Panc1 (cell line): ENCODE measurements at regions not wholly inside any gene's neighbourhood (a gene's known extent, or its start where the extent isn't known, plus 50 kb on each side); places are given as distances from the start of the nearest gene placed in this dataset.

Source experiments
- ATAC-seq: fragments of 200-7000 bp; cut with Tn5 transposase; 2 replicates; pipeline ENCODE4 v1.9.1; 2020; ENCODE audit warnings: mild to moderate bottlenecking, moderate library complexity
- BruUV-seq: library from RNA; stranded (reverse); fragments of 400-500 nt; replicated peaks from 2 replicates; lab custom pipeline; 2021; lab: Mats Ljungman, UMichigan
- CTCF ChIA-PET: fragments of 300-600 bp; sonication (Branson Sonifier 250); formaldehyde crosslinking; loops from one replicate; lab custom pipeline; 2022; ENCODE audit warnings: antibody characterized with exemption; lab: Charles Lee
- POLR2A ChIA-PET: fragments of 300-600 bp; sonication (Branson Sonifier 250); formaldehyde crosslinking; loops from one replicate; lab custom pipeline; 2022; ENCODE audit warnings: antibody characterized with exemption; lab: Charles Lee
- DNase-seq: peaks from one replicate; pipeline ENCODE4 v3.0.0-alpha.2; 2010; ENCODE audit warnings: low read depth, low spot score
- H3K27ac ChIP-seq: 2 replicates; pipeline ENCODE4 v1.5.1; 2011; ENCODE audit warnings: mild to moderate bottlenecking, low read length, inconsistent platforms
- H3K27me3 ChIP-seq: fragments of 200-500 bp; sonication (Bioruptor generic); 2 replicates; pipeline ENCODE4 v1.6.0; 2014; ENCODE audit warnings: low read length, inconsistent platforms; ENCODE audit not compliant: control insufficient read depth, insufficient read depth
- H3K36me3 ChIP-seq: fragments of 200-500 bp; sonication (Bioruptor generic); 2 replicates; pipeline ENCODE4 v1.5.1; 2014; ENCODE audit warnings: inconsistent platforms, mild to moderate bottlenecking, low read length, moderate library complexity; ENCODE audit not compliant: control insufficient read depth, insufficient read depth
- H3K4me1 ChIP-seq: 2 replicates; pipeline ENCODE4 v1.5.1; 2011; ENCODE audit warnings: inconsistent platforms, mild to moderate bottlenecking, low read length, moderate library complexity; ENCODE audit not compliant: control insufficient read depth, insufficient read depth
- H3K4me3 ChIP-seq, 2 experiments: 2 replicates each; pipeline ENCODE4 v1.5.1; 2011 to 2012; ENCODE audit warnings: low read depth in 2 of 2, low read length in 2 of 2, mild to moderate bottlenecking in 2 of 2, inconsistent platforms in 1 of 2, moderate library complexity in 1 of 2
- H3K9me3 ChIP-seq: fragments of 200-500 bp; sonication (Bioruptor generic); 2 replicates; pipeline ENCODE4 v1.5.1; 2014; ENCODE audit warnings: low read depth, mild to moderate bottlenecking, inconsistent platforms, low read length, moderate library complexity; ENCODE audit not compliant: control insufficient read depth, insufficient read depth
- POLR2AphosphoS5 ChIP-seq: IDR thresholded peaks from 2 replicates; pipeline ENCODE4 v1.6.1; 2012; ENCODE audit warnings: mild to moderate bottlenecking, low read depth, low read length, moderate library complexity
- SIN3A ChIP-seq: IDR thresholded peaks from 2 replicates; pipeline ENCODE4 v1.6.1; 2012; ENCODE audit warnings: low read depth, mild to moderate bottlenecking, low read length, moderate library complexity, borderline replicate concordance; ENCODE audit not compliant: insufficient read depth
- TCF7L2 ChIP-seq: IDR thresholded peaks from 2 replicates; pipeline ENCODE4 v1.6.1; 2011; ENCODE audit warnings: mild to moderate bottlenecking, low read depth, low read length, inconsistent platforms
- in situ Hi-C: cut with HindIII; loops from 2 replicates; pipeline ENCODE4 v1.10.0; 2016; ENCODE audit warnings: low sequenced_read_pairs, low pct_unique_long_range_greater_than_20kb
- intact Hi-C: fragments of 100-400 bp; cut with micrococcal nuclease; formaldehyde crosslinking; loops from one replicate; pipeline ENCODE4 v1.10.0; 2022; ENCODE audit not compliant: unreplicated experiment
- TF ChIP-seq, protein P1 (sequence below): fragments of 450-650 bp; IDR thresholded peaks from 2 replicates; pipeline ENCODE4 v1.5.1; 2017; ENCODE audit warnings: mild to moderate bottlenecking
- TF ChIP-seq, protein P2 (sequence below), 2 experiments: IDR thresholded peaks; 2 replicates each; pipeline ENCODE4 v1.6.1; 2011 to 2012; ENCODE audit warnings: low read depth in 2 of 2, control low read depth in 1 of 2, low read length in 1 of 2, mild to moderate bottlenecking in 1 of 2, moderate library complexity in 1 of 2; ENCODE audit not compliant: insufficient read depth in 1 of 2

- DNase-seq (no peak), ATAC-seq (no peak)
- no peak overlapping the region for H3K27ac ChIP-seq
- no peaks in the 10 kb centered on the region for H3K36me3 ChIP-seq
- POLR2A ChIA-PET: no interaction called here
- in situ Hi-C loops: no loop called here
- CTCF ChIA-PET: no interaction called here
- H3K9me3 ChIP-seq: no peaks in the 10 kb centered on the region
- no TSS peak for BruUV-seq
- TF ChIP-seq, protein P1, sequence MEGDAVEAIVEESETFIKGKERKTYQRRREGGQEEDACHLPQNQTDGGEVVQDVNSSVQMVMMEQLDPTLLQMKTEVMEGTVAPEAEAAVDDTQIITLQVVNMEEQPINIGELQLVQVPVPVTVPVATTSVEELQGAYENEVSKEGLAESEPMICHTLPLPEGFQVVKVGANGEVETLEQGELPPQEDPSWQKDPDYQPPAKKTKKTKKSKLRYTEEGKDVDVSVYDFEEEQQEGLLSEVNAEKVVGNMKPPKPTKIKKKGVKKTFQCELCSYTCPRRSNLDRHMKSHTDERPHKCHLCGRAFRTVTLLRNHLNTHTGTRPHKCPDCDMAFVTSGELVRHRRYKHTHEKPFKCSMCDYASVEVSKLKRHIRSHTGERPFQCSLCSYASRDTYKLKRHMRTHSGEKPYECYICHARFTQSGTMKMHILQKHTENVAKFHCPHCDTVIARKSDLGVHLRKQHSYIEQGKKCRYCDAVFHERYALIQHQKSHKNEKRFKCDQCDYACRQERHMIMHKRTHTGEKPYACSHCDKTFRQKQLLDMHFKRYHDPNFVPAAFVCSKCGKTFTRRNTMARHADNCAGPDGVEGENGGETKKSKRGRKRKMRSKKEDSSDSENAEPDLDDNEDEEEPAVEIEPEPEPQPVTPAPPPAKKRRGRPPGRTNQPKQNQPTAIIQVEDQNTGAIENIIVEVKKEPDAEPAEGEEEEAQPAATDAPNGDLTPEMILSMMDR: no peak
- no peak for TF ChIP-seq SIN3A
- TF ChIP-seq, protein P2, sequence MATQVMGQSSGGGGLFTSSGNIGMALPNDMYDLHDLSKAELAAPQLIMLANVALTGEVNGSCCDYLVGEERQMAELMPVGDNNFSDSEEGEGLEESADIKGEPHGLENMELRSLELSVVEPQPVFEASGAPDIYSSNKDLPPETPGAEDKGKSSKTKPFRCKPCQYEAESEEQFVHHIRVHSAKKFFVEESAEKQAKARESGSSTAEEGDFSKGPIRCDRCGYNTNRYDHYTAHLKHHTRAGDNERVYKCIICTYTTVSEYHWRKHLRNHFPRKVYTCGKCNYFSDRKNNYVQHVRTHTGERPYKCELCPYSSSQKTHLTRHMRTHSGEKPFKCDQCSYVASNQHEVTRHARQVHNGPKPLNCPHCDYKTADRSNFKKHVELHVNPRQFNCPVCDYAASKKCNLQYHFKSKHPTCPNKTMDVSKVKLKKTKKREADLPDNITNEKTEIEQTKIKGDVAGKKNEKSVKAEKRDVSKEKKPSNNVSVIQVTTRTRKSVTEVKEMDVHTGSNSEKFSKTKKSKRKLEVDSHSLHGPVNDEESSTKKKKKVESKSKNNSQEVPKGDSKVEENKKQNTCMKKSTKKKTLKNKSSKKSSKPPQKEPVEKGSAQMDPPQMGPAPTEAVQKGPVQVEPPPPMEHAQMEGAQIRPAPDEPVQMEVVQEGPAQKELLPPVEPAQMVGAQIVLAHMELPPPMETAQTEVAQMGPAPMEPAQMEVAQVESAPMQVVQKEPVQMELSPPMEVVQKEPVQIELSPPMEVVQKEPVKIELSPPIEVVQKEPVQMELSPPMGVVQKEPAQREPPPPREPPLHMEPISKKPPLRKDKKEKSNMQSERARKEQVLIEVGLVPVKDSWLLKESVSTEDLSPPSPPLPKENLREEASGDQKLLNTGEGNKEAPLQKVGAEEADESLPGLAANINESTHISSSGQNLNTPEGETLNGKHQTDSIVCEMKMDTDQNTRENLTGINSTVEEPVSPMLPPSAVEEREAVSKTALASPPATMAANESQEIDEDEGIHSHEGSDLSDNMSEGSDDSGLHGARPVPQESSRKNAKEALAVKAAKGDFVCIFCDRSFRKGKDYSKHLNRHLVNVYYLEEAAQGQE (IDR thresholded peaks at IDR 0.05; ENCODE audit: insufficient read depth in 1 of 2, low read depth in 2 of 2, low read length in 1 of 2): no peak
- no peak for TF ChIP-seq TCF7L2
- TF ChIP-seq POLR2AphosphoS5: no peak
- H3K4me3 ChIP-seq: no peak overlapping the region
- intact Hi-C loops: no loop called here
- H3K4me1 ChIP-seq: no peaks in the 10 kb centered on the region
- no peaks in the 10 kb centered on the region for H3K27me3 ChIP-seq
These were observed 104.6 kb downstream of the SOX1 start for GRCh38 chr13:112171570-112171965.

DNA sequence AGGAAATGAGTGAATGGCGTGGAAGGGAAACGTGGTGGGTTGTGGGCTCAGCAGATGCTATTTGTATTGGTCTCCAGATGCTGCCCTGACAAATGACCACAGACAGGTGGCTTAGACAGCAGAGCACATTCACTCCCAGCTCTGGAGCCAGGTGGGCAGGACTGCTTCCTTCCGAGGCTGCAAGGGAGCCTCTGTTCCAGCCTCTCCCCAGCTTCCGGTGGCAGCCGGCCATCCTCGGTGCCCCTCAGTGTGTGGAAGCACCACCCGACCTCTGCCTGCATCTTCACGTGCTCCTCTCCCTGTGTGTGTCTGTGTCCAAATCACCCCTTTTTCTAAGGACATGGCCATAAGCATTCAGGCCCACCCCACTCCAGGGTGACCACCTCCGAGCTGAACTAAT lies 105.1 kb downstream of the SOX1 start:
- CTCF ChIA-PET: no interaction called here
- Histone ChIP-seq H3K36me3 (no peaks in the 10 kb centered on the region), H3K27me3 (no peaks in the 10 kb centered on the region), H3K4me3 (no peak overlapping the region), H3K4me1 (no peaks in the 10 kb centered on the region), H3K9me3 (no peaks in the 10 kb centered on the region), H3K27ac (no peak overlapping the region)
- ATAC-seq (no peak), DNase-seq (no peak)
- TF ChIP-seq POLR2AphosphoS5 (no peak), TCF7L2 (no peak), SIN3A (no peak)
- TF ChIP-seq, protein P2 (IDR thresholded peaks at IDR 0.05; ENCODE audit: insufficient read depth in 1 of 2, low read depth in 2 of 2, low read length in 1 of 2): no peak
- TF ChIP-seq, protein P1: no peak
- in situ Hi-C loops: no loop called here
- POLR2A ChIA-PET: no interaction called here
- intact Hi-C loops: no loop called here
- BruUV-seq: no TSS peak
